Right ventricle myocardium inferior (tissue), 1 donor: ENCODE measurements at regions not wholly inside any gene's neighbourhood (a gene's known extent, or its start where the extent isn't known, plus 50 kb on each side); places are given as distances from the start of the nearest gene placed in this dataset.
"Not testable (repeated sequence)": the region's sequence is repeated elsewhere in the genome, so short reads cannot be mapped to it uniquely, and the experiment has no call there.

Experiments
- ATAC-seq: fragments of 200-7000 bp; cut with Tn5 transposase; one replicate; pipeline ENCODE4 v1.9.1; 2020; ENCODE audit warnings: mild to moderate bottlenecking, moderate library complexity
- DNase-seq: peaks from one replicate; pipeline ENCODE4 v3.0.0; 2021; ENCODE audit errors: missing footprints
- intact Hi-C: fragments of 100-400 bp; cut with DNase I; formaldehyde crosslinking; loops from one replicate; pipeline ENCODE4 v1.11.0; 2022
- donor health status: DM: no; HTN: yes; CAD: no; lungs with severe emphysema.

DNA sequence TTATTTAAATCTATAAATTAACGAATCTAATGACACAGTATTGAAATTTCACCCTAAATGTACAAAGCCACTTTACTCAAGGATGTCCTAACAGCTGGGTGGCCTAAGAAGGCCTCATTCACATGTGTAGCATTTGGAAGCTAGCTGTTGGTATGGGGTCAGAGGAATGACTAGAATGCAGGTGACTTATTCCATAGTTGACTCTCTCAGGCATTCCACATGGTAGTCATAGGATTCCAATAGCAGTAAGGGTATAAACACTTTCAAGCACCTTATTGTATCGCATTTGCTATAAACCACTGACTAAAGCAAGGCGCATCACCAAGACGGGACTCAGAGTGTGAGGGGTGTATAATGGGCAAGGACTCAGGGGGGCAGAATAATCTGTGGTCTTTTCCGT is 294.8 kb upstream of the EPHA3 start:
- intact Hi-C loops: loop anchor here (10.0 kb wide), 1 partner anchor 142 kb away; no protein-coding TSS in a partner anchor
- ATAC-seq (no peak), DNase-seq (no peak)

DNA sequence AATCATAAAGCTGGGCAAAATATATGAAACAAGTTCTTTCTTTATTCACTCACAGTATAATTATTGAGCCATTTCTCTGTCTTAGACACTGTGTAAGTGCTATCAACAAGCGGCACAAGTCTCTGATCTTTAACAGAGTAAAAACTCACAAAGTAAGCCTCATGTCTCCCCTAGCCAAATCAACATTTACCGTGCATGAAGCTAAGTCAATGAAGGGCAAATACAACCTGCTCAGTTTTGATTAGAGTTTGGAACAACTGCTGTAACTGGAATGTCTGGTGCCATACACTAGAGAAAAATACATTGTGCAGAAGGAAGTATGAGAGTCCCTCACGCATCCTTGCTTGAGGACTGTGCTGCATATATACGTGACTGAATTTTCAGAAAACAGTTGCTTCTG is 291.0 kb upstream of the EPHA3 start:
- ATAC-seq: no peak
- intact Hi-C loops: loop anchor here (10.0 kb wide), 1 partner anchor 138 kb away; no protein-coding TSS in a partner anchor

DNA sequence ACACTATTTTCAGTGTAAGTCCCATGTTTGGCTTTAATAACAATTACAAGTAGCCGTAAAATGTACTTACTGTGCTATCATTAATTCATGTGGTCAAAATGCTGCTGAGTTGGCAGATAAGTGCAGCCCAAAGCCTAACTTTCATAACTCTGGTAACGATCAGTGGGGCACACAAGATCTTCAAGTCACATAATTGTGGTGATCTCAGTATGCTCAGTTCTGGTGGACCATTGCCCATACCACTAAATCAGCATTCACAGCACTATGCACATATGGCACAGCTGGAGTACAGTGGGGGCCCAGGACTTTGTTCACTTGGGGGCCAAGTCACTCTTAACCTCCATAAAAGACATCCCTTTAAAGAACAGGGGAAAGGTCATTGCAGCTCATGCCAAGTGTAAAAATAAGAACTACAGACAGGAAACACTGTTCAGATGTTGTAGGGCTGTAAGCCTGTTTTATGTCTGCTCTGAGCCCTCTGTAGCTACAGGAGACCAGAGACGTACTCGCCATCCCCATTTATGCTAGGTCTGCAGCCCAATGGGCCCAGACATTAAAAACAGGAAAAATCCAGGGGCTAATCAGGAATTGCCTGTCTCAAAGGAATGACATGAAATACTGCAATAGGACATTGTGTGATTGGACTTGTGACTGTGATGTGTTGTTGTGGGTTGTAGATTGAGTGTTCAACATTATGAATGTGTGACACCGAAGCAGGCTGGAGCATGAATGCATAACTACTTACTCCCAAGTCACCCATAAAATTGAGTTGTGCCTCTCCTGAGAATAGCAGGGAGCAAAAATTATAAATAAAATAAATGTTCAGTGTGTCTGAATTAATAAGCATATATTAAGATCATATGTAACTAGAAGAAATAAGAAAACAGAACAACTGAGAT is 282.5 kb upstream of the EPHA3 start:
- DNase-seq (no peak), ATAC-seq (no peak)
- intact Hi-C loops: no loop called here

More for the DNA sequence above, 291.0 kb upstream of the EPHA3 start:
- DNase-seq: no peak

DNA sequence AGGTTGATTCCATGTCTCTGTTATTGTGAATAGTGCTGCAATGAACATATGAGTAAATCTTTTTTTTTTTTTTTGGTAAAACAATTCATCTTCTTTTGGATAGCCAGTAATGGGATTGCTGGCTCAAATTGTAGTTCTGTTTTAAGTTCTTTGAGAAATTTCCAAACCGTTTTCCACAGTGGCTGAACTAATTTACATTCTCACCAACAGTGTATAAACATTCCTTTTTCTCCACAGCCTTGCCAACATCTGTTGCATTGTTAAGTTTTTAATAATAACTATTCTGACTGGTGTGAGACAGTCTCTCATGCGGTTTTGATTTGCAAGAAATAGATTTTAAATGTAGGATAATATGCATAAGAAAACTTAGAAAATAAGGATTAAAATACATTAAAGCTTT is 279.0 kb upstream of the EPHA3 start:
- DNase-seq (no peak), ATAC-seq (no peak)
- intact Hi-C loops: no loop called here

DNA sequence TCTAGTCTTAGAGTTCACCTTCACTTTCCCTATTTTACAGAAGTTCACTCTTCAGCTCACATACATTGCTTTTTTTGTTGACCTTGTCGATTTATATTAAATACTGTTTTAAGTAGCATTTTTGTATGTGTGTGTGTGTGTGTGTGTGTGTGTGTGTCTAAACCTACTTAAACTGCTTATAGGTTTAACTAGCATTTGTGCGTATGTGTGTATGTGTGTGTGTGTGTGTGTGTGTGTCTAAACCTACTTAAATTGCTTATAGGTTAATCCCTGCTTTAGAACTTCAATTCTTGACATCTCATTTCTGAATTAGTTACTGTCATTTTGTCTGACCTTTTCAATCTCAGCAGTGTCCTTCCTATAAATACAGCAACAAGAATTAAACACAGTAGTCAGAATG is 254.8 kb upstream of the EPHA3 start:
- intact Hi-C loops: no loop called here
- DNase-seq: no peak
- ATAC-seq: no peak

DNA sequence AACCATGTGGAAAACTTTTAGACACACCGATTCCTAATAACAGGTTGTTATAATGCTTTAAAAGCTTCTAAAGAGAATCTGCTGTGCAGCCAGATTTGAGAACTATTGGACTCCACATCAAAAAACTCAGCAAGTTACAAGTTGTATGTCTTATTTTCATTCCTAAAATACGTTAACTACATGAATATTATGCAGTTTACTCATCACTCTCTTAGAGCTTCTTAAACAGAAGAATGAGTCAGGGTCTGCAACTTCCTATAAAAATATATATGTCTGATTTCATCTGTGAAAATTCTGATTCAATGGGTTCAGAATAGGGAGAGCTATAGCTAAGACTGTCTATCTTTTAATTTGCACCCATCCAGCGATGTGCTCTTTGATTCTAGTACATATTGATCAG is 244.2 kb upstream of the EPHA3 start:
- ATAC-seq: no peak
- DNase-seq: no peak
- intact Hi-C loops: no loop called here

DNA sequence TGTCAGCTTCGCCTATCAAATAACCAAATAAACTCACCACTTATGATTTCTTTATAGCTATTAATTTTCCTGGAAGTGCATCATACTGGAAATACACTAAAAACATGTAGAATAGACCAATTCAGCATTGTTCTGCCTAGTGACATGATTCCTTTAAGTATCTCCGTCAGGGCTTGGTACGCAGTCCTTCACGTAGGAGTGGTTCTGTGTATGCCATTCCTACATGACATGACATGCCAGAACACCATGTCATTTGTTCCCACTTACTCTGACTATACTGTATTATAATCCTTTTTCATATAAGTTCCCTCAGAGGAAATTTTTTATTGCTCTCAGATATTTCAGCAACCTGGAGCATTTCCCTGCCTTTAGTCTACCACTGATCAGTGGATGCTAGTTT is 230.7 kb upstream of the EPHA3 start:
- ATAC-seq (no peak), DNase-seq (no peak)
- intact Hi-C loops: no loop called here

DNA sequence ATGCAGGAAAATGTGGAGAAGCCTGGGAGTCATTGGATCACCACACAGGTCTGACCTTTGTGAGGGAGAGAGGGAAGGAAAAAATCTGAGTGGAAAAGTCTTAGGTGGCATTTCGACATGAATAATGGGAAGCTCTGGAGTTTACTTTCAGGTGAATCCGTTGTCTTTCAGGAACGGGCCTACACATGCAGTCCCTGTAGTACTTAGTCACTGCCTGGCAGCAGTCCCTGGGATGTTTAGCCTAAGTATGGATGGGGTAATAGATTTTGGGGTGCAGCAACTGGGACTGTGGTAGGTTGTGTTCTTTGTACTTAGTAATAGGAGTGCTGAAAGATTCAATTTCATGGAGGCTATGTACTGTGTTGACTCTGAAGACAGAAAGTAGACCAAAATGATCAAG is 227.5 kb upstream of the EPHA3 start:
- intact Hi-C loops: no loop called here
- DNase-seq (no peak), ATAC-seq (no peak)

DNA sequence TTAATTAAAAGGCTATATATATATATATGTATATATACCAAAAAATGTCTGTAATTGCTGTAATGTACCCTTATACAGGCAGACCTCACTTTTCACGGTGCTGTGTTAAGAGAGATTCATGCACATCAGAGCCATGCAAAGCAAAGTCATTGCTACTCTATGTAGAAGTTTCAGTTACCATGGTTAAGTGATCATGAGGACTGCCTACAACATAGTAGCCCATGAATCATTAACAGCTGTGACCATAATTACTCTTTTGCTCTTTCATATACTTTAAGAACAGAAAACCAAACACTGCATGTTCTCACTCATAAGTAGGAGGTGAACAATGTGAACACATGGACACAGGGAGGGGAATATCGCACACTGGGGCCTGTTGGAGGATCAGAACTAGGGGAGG is 225.3 kb upstream of the EPHA3 start:
- DNase-seq (no peak), ATAC-seq (no peak)
- intact Hi-C loops: no loop called here

DNA sequence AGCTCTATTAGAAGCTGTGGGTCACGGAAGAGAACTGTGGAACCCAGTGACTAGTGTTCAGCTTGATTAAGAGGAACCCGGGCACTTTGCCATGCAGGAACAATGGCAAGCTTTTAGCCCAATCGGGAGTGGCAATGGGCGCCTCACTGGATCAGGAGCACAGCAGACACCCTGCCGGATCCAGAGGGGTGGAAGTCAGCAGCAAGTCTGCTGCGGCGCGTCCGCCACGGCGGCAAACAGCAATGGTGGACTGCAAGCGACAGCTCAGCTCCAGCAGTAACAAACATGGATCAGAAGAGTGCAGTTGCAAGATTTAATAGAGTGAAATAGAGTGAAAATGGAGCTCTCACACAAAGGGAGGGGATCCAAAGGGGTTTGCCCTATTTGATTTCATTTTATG is 220.8 kb upstream of the EPHA3 start:
- peak; percentile 62 for DNase-seq
- intact Hi-C loops, ATAC-seq: not testable (repeated sequence)

DNA sequence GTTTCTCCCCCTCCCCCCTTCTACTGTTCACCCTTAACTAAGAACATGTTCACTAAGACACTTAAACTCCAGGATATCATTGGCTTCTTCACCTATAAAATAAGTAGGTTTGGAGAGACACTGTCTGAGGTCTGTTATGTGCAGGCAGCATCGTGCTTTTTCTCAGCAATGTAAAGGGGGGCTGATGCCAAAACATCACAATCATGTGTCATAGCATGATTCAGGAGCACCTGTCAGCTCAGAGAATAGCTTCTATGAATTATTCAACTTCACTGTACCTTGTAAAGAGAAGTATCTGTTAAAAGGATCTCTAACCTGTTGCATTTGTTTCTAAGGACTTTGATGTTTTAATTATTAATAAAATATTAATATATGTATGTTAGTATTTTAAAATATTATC is 211.4 kb upstream of the EPHA3 start:
- no peak for DNase-seq

DNA sequence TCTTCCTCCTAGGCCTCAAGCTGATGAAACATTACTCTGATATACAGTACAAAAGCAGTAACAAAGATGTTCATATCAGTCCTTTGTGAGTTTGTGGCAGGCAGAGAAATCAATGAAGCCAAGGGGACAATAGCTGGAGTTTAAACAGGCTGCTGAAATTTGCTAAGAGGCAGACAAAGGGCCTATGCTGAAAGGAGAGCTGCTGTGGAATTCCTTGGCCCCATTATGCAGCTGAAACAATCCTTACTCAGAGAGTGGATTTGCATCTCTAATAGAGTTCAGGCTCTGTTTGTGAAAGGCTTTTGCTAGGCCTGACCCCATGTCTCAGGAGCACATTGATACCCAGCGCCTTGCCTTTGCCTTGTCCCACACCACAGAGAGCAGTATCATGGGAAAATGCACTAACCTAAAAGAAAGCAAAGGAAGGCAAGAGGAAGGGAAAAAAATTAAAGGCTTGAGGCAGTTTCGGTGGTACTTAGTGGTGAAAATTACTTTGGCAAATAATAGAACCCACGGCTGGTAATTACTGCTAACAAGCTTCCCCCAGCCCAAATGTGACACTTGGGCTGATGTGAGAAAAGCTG is 195.0 kb upstream of the EPHA3 start:
- DNase-seq (no peak), ATAC-seq (no peak)
- intact Hi-C loops: no loop called here

More for the DNA sequence above, 211.4 kb upstream of the EPHA3 start:
- intact Hi-C loops: no loop called here
- ATAC-seq: no peak

DNA sequence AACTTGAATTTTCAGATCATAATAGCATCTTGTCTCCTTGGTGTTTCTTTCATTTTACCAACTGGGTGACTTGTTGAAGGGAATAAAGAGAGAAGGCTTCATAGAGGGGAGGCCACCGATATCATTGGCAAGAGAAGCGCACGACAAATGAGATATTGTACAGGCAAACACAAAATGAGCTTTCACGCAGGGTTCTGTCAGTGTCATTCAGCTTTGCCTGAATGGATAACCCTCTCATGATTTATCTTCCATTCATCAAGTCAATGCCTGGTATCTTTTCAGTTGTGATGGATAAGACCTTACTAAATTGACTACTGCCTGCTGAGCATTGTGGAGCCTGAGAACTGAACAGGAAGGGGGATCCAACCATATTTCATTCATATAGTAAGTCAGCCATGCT is 188.6 kb upstream of the EPHA3 start:
- ATAC-seq (no peak), DNase-seq (no peak)
- intact Hi-C loops: no loop called here

DNA sequence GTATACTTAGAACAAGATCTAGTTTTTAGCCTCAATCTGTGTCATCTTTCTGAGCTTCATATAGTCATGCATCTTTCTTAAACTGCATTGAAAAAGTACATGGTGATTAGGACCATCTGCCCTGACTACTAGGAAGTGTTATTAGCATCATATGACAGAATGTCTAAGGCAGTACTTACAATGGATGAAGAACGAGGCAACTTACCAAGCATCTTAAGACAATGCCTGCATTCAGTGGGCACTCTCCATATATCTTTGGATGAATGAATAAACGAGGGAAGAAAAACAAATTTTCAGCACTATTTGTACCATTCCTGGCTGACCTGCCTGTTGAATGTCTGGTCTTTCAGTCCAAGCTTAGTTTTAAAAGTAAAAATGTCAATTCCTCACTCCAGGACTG is 185.4 kb upstream of the EPHA3 start:
- ATAC-seq (no peak), DNase-seq (no peak)
- intact Hi-C loops: no loop called here

DNA sequence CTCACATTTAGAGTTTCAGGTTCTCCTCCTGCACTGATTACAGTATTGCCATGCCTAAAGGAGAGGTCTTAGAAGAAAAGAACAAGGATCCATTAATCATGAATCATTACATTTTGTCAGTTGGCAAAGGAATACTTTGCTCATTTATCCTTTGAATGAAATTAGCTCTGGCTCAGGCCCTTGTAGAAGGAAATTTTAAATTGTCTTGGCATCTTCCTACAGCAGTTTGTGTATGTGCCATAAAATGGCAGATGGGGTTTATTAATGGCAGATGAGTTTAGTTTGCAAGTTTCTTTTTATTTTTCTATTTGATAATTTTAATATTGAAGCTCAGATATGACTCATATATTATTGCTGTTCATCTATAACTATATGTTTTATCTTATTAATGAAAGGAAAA is 181.2 kb upstream of the EPHA3 start:
- intact Hi-C loops: no loop called here
- DNase-seq: no peak
- no peak for ATAC-seq

DNA sequence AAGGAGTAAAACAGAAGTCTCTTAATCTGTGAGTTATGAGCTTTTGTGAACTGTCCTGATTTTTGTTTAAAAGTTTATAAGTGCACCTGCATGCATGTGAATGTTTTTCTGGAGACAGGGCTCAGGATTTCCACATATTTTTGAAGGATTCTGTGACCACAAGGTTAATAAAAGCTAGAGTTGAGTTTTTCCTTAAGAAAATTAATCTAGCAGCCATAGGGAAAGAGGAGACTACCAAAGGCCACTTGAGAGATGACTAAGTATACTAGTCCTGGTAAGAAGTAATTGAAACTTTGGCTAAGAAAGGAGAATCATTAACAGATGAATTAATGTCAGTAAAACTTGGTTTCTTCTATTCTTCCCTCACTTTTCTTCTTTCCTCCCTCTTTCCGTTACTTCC is 176.8 kb upstream of the EPHA3 start:
- ATAC-seq (no peak), DNase-seq (no peak)
- intact Hi-C loops: no loop called here

DNA sequence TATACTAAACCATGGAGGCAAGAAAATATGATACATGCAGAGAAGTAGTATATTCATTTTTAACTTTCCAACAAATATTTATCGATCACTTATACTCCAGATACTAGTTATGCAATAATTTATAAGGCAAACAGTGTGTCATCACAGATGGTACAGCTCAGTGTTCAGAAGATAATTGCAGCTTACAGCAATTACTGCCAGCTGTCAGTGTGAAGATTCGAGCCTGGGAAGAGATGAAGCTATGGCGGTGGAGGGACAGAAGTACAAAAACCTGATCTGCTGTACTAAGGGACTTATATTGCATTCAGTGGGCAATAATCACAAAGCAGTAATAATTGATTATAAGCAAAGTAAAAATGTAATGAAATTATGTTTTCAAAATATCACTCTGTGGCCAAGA is 170.6 kb upstream of the EPHA3 start:
- no peak for DNase-seq
- intact Hi-C loops: no loop called here
- no peak for ATAC-seq

DNA sequence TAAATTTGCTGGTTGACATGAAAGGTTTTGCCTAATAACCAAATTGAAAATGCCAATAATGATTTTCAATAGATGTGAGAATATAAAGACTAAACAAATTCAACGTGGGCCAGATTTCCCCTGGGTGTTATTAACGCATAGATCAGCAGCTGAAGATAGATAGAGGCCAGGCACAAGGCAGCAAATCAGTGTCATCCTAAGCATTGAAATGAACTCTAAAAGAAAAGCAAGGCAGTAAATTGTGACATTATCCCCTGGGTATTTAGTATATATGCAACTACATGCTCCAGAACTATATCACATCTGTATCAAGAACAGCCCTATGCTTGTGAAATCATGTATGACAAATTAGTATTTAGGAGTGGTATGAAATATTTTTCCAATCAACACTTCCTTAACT is 167.1 kb upstream of the EPHA3 start:
- intact Hi-C loops: no loop called here
- ATAC-seq: no peak
- no peak for DNase-seq

DNA sequence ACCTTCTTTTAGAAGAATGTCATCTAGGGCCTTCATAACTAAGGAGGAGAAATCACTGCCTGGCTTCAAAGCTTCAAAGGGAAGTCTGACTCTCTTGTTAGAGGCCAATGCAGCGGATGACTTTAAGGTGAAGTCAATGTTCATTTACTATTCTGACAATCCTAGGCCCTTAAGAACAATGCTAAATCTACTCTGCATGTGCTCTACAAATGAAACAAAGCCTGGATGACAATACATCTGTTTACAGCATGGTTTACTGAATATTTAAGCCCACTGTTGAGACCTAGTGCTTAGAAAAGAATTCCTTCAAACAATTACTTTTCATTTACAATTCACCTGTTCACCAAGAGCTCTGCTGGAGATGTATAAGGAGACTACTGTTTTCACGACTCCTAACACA is 160.4 kb upstream of the EPHA3 start:
- intact Hi-C loops: no loop called here
- ATAC-seq (no peak), DNase-seq (no peak)

DNA sequence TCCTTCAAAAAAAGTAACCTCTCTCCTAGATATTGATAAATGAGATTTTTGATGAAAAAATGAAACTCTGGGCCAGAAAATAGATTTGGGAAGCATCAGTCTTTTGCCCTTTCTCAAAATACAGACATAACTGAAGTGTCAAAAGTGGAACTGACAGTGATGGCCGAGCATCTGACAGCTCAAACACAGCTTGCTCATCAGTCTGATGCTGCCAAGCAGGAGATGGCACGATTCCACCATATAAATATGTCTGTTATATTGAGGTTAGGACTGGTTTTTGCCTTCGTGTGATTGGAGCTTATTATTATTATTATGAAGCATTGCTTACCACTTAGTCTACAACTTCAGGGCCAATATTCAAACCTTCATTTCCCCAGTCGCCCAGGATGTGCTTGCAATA is 152.6 kb upstream of the EPHA3 start:
- DNase-seq: no peak
- ATAC-seq: no peak
- intact Hi-C loops: loop anchor here (10.0 kb wide), 1 partner anchor 140 kb away; no protein-coding TSS in a partner anchor
